Fibroblast of mammary gland (primary cell): ENCODE measurements at regions not wholly inside any gene's neighbourhood (a gene's known extent, or its start where the extent isn't known, plus 50 kb on each side); places are given as distances from the start of the nearest gene placed in this dataset.

ENCODE experiments used
- DNase-seq: peaks from one replicate; pipeline ENCODE4 v3.0.0-alpha.2; 2010; ENCODE audit warnings: low read depth
- H3K4me3 ChIP-seq: 2 replicates; pipeline ENCODE4 v1.5.1; 2011; ENCODE audit warnings: low read depth, mild to moderate bottlenecking, low read length, moderate library complexity; ENCODE audit not compliant: control insufficient read depth
- CTCF ChIP-seq: conservative IDR thresholded peaks from 2 replicates; pipeline ENCODE4 v1.5.1; 2011; ENCODE audit warnings: low read depth, low read length, inconsistent platforms; ENCODE audit not compliant: control insufficient read depth, insufficient read depth

DNA sequence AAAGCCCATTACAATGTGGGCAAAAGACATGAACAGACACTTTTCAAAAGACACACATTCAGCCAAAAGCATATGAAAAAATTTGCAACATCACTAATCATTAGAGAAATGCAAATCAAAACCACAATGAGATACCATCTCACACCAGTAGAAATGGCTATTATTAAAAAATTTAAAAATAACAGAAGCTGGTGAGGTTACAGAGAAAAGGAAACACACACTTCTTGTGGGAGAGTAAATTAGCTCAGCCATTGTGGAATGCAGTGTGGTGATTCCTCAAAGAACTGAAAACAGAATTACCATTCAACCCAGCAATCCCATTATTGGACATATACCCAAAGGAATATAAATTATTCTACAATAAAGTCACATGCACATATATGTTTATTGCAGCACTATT, 585.2 kb upstream of the TUSC1 start:
- DNase-seq = no peak
- no peak overlapping the region for H3K4me3 ChIP-seq
- TF ChIP-seq CTCF = no peak

DNA sequence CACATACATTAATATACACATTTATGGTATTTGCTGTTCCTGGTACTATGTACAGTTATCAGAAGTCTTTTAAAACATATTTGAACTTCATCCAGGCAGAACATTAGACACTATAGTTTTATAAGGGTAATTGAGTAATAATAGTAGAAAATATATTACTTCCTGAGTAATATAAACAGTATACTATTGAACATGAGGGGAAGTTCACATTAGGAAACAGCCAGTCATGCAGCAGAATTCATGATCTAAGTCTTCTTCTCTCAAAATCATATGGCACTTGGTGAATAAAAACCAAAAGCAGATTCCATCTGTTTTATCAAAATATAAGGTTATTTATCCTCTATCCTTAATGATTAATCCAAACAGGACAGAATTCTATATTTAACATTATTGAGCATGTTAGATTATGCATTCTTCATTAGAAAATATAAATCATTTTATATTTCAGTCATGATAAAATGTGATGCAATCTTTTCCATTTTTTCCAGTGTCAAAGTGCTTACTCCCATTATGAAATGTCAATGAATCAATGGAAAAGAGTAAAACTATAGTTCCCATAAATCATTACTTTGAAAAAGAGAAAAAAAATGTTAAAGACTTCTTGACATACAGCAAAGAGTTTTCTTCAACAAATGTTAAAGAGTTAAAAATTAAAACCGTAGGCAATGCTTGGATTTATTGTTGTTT, 584.3 kb upstream of the TUSC1 start:
- TF ChIP-seq CTCF = no peak
- no peak overlapping the region for H3K4me3 ChIP-seq
- DNase-seq = peak; percentile 46

GRCh38 chr9:26261503-26262330, 583.5 kb upstream of the TUSC1 start:
- TF ChIP-seq CTCF = no peak
- no peak overlapping the region for H3K4me3 ChIP-seq
- peak; percentile 75 for DNase-seq

DNA sequence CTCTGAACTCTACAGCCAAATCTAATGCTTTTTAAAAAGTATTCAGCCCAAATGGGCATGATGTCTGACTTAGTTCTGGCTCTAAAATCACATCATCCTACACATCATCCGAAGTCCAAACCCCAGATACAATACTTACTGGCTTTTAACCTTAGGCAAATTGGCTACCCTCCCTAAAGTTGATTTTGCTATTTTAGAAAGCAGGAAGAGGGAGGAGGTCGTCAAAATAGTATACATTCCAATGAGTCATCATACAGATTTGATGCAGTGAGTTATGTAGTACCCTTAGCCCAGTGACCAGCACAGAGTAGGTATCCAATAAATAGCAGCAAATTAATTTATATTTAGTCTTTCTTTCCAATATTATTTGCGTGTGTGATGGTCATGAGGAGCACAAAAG, 582.0 kb upstream of the TUSC1 start:
- no peak overlapping the region for H3K4me3 ChIP-seq
- TF ChIP-seq CTCF = no peak
- no peak for DNase-seq

DNA sequence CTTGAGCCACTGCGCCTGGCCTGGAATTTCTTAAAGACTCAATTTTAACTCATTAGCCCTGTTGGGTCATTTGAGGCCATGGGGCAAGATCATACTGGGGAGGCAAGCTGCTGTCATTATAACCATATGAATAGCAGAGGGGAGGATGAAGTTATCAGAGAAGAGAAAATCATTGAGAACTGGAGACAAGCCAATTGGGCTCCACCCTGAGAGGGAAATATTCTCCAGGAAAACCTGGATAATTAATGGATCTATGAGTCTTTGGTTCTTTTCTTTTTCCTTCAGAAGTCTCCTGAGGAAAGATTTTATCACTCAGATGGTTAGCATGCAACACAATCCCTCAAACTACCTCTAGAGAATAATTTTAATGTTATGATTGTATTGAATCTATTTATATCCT, 569.6 kb upstream of the TUSC1 start:
- TF ChIP-seq CTCF = no peak
- no peak for DNase-seq

GRCh38 chr9:26244661-26245451, 566.6 kb upstream of the TUSC1 start:
- no peak for TF ChIP-seq CTCF
- H3K4me3 ChIP-seq = no peak overlapping the region
- DNase-seq = peak; percentile 31

More for the DNA sequence above, 569.6 kb upstream of the TUSC1 start:
- H3K4me3 ChIP-seq = no peak overlapping the region
